ENCODE measurements at regions not wholly inside any gene's neighbourhood (a gene's known extent, or its start where the extent isn't known, plus 50 kb on each side); places are given as distances from the start of the nearest gene placed in this dataset.

GRCh38 chr2:177314722-177315264, 50.3 kb upstream of the NFE2L2 start:
- intact Hi-C loops (cut with micrococcal nuclease), result no loop called here
- Histone ChIP-seq H3K4me2 (ENCODE audit: low read length) (no peak overlapping the region), H3K4me3 (replicated peaks in 1 of 2; ENCODE audit: low read depth in 1 of 2, low read length in 2 of 2) (no peak overlapping the region), H3K9me2 (ENCODE audit: insufficient read depth) (no peaks in the 10 kb centered on the region), H3K36me3 (ENCODE audit: control insufficient read depth in 1 of 2, insufficient read depth in 2 of 2, low read length in 2 of 2) (no peaks in the 10 kb centered on the region), H3K27me3 (ENCODE audit: insufficient read depth, low read length) (no peaks in the 10 kb centered on the region), H3K79me2 (ENCODE audit: insufficient read depth, low read length) (no peaks in the 10 kb centered on the region), H4K20me1 (ENCODE audit: insufficient read depth) (no peaks in the 10 kb centered on the region), H3K4me1 (ENCODE audit: control insufficient read depth in 1 of 2, insufficient read depth in 2 of 2, low read length in 2 of 2) (no peaks in the 10 kb centered on the region), H3K9ac (ENCODE audit: low read length) (no peak overlapping the region), H3K27ac (ENCODE audit: low read depth, low read length) (no peak overlapping the region), H2AFZ (ENCODE audit: low read depth, low read length, poor library complexity, severe bottlenecking) (no peak overlapping the region), H3K9me3 (ENCODE audit: control insufficient read depth in 1 of 2, insufficient read depth in 1 of 2, low read depth in 1 of 2, low read length in 2 of 2) (no peaks in the 10 kb centered on the region)
- BruUV-seq (replicated peaks), result no TSS peak
- ATAC-seq (no peak), DNase-seq (ENCODE audit: low read depth, low spot score) (no peak)
- POLR2A ChIA-PET, result no interaction called here
- TF ChIP-seq REST (IDR thresholded peaks at IDR 0.05; ENCODE audit: low read depth), result no peak
- no peak for TF ChIP-seq POLR2A (IDR thresholded peaks at IDR 0.05; ENCODE audit: borderline replicate concordance, extremely low read depth, insufficient read depth, insufficient read length)
- TF ChIP-seq JUND (IDR thresholded peaks at IDR 0.05), result no peak
- TF ChIP-seq TCF7L2 (IDR thresholded peaks at IDR 0.05; ENCODE audit: borderline replicate concordance, extremely low read depth, insufficient read depth, insufficient read length), result no peak
- no peak for TF ChIP-seq ZBTB33 (IDR thresholded peaks at IDR 0.05; ENCODE audit: extremely low read depth, insufficient replicate concordance, low read length)
- TF ChIP-seq CEBPB (IDR thresholded peaks at IDR 0.05; ENCODE audit: low read depth), result no peak
- no peak for TF ChIP-seq YY1 (IDR thresholded peaks at IDR 0.05; ENCODE audit: extremely low read depth, insufficient replicate concordance, low read depth, low read length)
- no peak for TF ChIP-seq ZNF274 (IDR thresholded peaks at IDR 0.05; ENCODE audit: low read depth, low read length)
- no peak for TF ChIP-seq RAD21 (IDR thresholded peaks at IDR 0.05; ENCODE audit: low read depth)
- TF ChIP-seq ELF1 (IDR thresholded peaks at IDR 0.05; ENCODE audit: borderline replicate concordance, low read depth), result no peak
- TF ChIP-seq SIN3A (IDR thresholded peaks at IDR 0.05; ENCODE audit: low read depth), result no peak
- no peak for TF ChIP-seq MAX (IDR thresholded peaks at IDR 0.05)
- TF ChIP-seq ZFX (IDR thresholded peaks at IDR 0.05), result no peak
- TF ChIP-seq CTCF (IDR thresholded peaks at IDR 0.05 in 2 of 3, conservative IDR thresholded peaks at IDR 0.05 in 1 of 3; ENCODE audit: borderline replicate concordance in 1 of 3, insufficient read depth in 1 of 3, low read depth in 2 of 3, low read length in 2 of 3), result no peak
- no peak for TF ChIP-seq POLR2AphosphoS5 (IDR thresholded peaks at IDR 0.05; ENCODE audit: low read depth, low read length)
- TF ChIP-seq SP1 (IDR thresholded peaks at IDR 0.05; ENCODE audit: low read depth), result no peak
- no peak for TF ChIP-seq CBX3 (IDR thresholded peaks at IDR 0.05; ENCODE audit: low read depth)
- TF ChIP-seq ATF3 (IDR thresholded peaks at IDR 0.05), result no peak
- TF ChIP-seq EGR1 (IDR thresholded peaks at IDR 0.05; ENCODE audit: low read depth), result no peak
- RAD21 ChIA-PET (ENCODE audit: low non-redundant PET in 1 of 2, low total read pairs in 2 of 2, uncharacterized antibody in 2 of 2, unreplicated experiment in 2 of 2), result no interaction called here
- CTCF ChIA-PET, result interaction anchor here (0.8 to 1.3 kb wide), 3 partner anchors 21 to 102 kb away, joined by 3 to 4 read pairs (median 3); partner anchors contain the start of gene NFE2L2

Measured in HCT116 (cell line).